ENCODE measurements at regions not wholly inside any gene's neighbourhood (a gene's known extent, or its start where the extent isn't known, plus 50 kb on each side); places are given as distances from the start of the nearest gene placed in this dataset.
A peak's percentile ranks its signal among the peaks of the same experiment; 100 is the strongest.
"Not testable (repeated sequence)": the region's sequence is repeated elsewhere in the genome, so short reads cannot be mapped to it uniquely, and the experiment has no call there.

- DNase-seq (ENCODE audit: low read depth), result no peak
Measured at GRCh38 chr2:121052521-121052920, 232.5 kb downstream of the TFCP2L1 start.

GRCh38 chr2:121055088-121055487, 229.9 kb downstream of the TFCP2L1 start:
- DNase-seq (ENCODE audit: low read depth), result no peak

GRCh38 chr2:121055501-121055900, 229.5 kb downstream of the TFCP2L1 start:
- no peak for DNase-seq (ENCODE audit: low read depth)

GRCh38 chr2:121058852-121059558, 226.0 kb downstream of the TFCP2L1 start:
- DNase-seq (ENCODE audit: low read depth), result no peak

- no peak for DNase-seq (ENCODE audit: low read depth)
Measured at GRCh38 chr2:121059651-121060649, 225.1 kb downstream of the TFCP2L1 start.

- DNase-seq (ENCODE audit: low read depth), result no peak
Measured at GRCh38 chr2:121061633-121062032, 223.4 kb downstream of the TFCP2L1 start.

- no peak for DNase-seq (ENCODE audit: low read depth)
Measured at GRCh38 chr2:121063471-121063870, 221.5 kb downstream of the TFCP2L1 start.

GRCh38 chr2:121064186-121064585, 220.8 kb downstream of the TFCP2L1 start:
- no peak for DNase-seq (ENCODE audit: low read depth)

GRCh38 chr2:121065239-121065638, 219.8 kb downstream of the TFCP2L1 start:
- no peak for DNase-seq (ENCODE audit: low read depth)

GRCh38 chr2:121066526-121066925, 218.5 kb downstream of the TFCP2L1 start:
- no peak for DNase-seq (ENCODE audit: low read depth)

- DNase-seq (ENCODE audit: low read depth), result no peak
Measured at GRCh38 chr2:121068851-121069250, 216.2 kb downstream of the TFCP2L1 start.

GRCh38 chr2:121069434-121069969, 215.5 kb downstream of the TFCP2L1 start:
- no peak for DNase-seq (ENCODE audit: low read depth)

GRCh38 chr2:121070061-121070460, 214.9 kb downstream of the TFCP2L1 start:
- not testable (repeated sequence) for DNase-seq (ENCODE audit: low read depth)

- no peak for DNase-seq (ENCODE audit: low read depth)
Measured at GRCh38 chr2:121071034-121071504, 213.9 kb downstream of the TFCP2L1 start.

- DNase-seq (ENCODE audit: low read depth), result no peak
Measured at GRCh38 chr2:121072784-121073183, 212.2 kb downstream of the TFCP2L1 start.

- DNase-seq (ENCODE audit: low read depth), result no peak
Measured at GRCh38 chr2:121073320-121074210, 211.4 kb downstream of the TFCP2L1 start.

GRCh38 chr2:121074293-121074932, 210.6 kb downstream of the TFCP2L1 start:
- DNase-seq (ENCODE audit: low read depth), result no peak

GRCh38 chr2:121075006-121075551, 209.9 kb downstream of the TFCP2L1 start:
- DNase-seq (ENCODE audit: low read depth), result peak; percentile 97

- DNase-seq (ENCODE audit: low read depth), result no peak
Measured at GRCh38 chr2:121075641-121076497, 209.1 kb downstream of the TFCP2L1 start.

GRCh38 chr2:121076498-121076820, 208.5 kb downstream of the TFCP2L1 start:
- no peak for DNase-seq (ENCODE audit: low read depth)

All from HS-5 (cell line).